ENCODE measurements at regions not wholly inside any gene's neighbourhood (a gene's known extent, or its start where the extent isn't known, plus 50 kb on each side); places are given as distances from the start of the nearest gene placed in this dataset.

- Histone ChIP-seq H4K91ac (replicated peaks; ENCODE audit: insufficient read length, low read length) (no peak overlapping the region), H3K23ac (ENCODE audit: insufficient read length) (no peak overlapping the region), H3K27me3 (replicated peaks in 1 of 4; ENCODE audit: control insufficient read depth in 3 of 4, extremely low read depth in 1 of 4, insufficient read depth in 3 of 4, low read length in 3 of 4) (no peaks in the 10 kb centered on the region), H3K79me1 (ENCODE audit: low read depth, low read length) (no peaks in the 10 kb centered on the region), H2BK120ac (replicated peaks; ENCODE audit: low read depth, low read length) (no peak overlapping the region), H3K9ac (replicated peaks in 1 of 4; ENCODE audit: extremely low read depth in 1 of 4, low read depth in 3 of 4, low read length in 3 of 4) (no peak overlapping the region), H3K9me3 (ENCODE audit: insufficient read depth in 2 of 2, low read depth in 1 of 2, low read length in 1 of 2) (0 out of 4 replicates have a peak, but pooled peaks cover 0 to 2% of the 10 kb centered on the region in 2 experiments), H3K18ac (ENCODE audit: extremely low read depth, low read length) (no peak overlapping the region), H3K56ac (replicated peaks; ENCODE audit: insufficient read length, low read depth, low read length) (no peak overlapping the region), H3K4ac (replicated peaks; ENCODE audit: insufficient read length, low read depth, low read length) (no peak overlapping the region), H3K4me1 (replicated peaks in 1 of 4; ENCODE audit: control insufficient read depth in 3 of 4, insufficient read depth in 4 of 4, low read length in 3 of 4) (peaks cover 0 to 2% (median 0%) of the 10 kb centered on the region in 4 experiments; a peak in 1 of 7 replicates), H3K79me2 (ENCODE audit: control insufficient read depth in 1 of 2, insufficient read depth in 2 of 2, low read length in 2 of 2) (no peaks in the 10 kb centered on the region), H2BK15ac (ENCODE audit: low read length) (no peak overlapping the region), H4K5ac (ENCODE audit: insufficient read length, low read depth, low read length) (no peak overlapping the region), H3K27ac (ENCODE audit: low read depth, low read length) (no peak overlapping the region), H2AK5ac (ENCODE audit: low read depth, low read length) (no peak overlapping the region), H3K36me3 (ENCODE audit: control insufficient read depth in 2 of 4, insufficient read depth in 4 of 4, low read length in 3 of 4) (no peaks in the 10 kb centered on the region), H3K23me2 (ENCODE audit: low read depth, low read length) (no peaks in the 10 kb centered on the region), H2BK12ac (ENCODE audit: low read depth, low read length) (no peak overlapping the region), H4K20me1 (replicated peaks in 1 of 2; ENCODE audit: control insufficient read depth in 1 of 2, insufficient read depth in 2 of 2, low read length in 2 of 2) (no peaks in the 10 kb centered on the region), H3K14ac (ENCODE audit: insufficient read length) (no peak overlapping the region), H4K8ac (ENCODE audit: extremely low read depth, insufficient read depth, low read length) (no peak overlapping the region), H2AFZ (ENCODE audit: low read length) (no peak overlapping the region), H2BK20ac (ENCODE audit: low read length) (no peak overlapping the region), H3K4me3 (ENCODE audit: extremely low read depth in 1 of 4, insufficient read depth in 2 of 4, low read depth in 3 of 4, low read length in 4 of 4) (no peak overlapping the region), H3K4me2 (ENCODE audit: insufficient read depth in 1 of 2, low read depth in 2 of 2, low read length in 2 of 2) (no peak overlapping the region), H2BK5ac (ENCODE audit: low read depth, low read length) (no peak overlapping the region)
- DNase-seq (ENCODE audit: low read depth in 1 of 2, low spot score in 2 of 2) = no peak
- ChIA-PET POLR2A (ENCODE audit: partially characterized antibody) (no interaction called here), CTCF (ENCODE audit: partially characterized antibody) (interaction anchor here (0.6 to 1.7 kb wide), 16 partner anchors 9 to 363 kb away, joined by 3 to 7 read pairs (median 3); partner anchors contain the start of gene RXFP2)
- FAIRE-seq = no peak
- 92% methylated on average over 7 of the region's 7 CpGs; no CpG with 5 or more reads in 1 of the 2 experiments for WGBS, 2 experiments (ENCODE audit: extremely low coverage in 1 of 2, insufficient coverage in 1 of 2, insufficient read length in 1 of 2, insufficient replicate concordance in 2 of 2, low coverage in 1 of 2, low lambda C conversion rate in 2 of 2, missing lambda C conversion rate in 1 of 2)
- TF ChIP-seq SIX5 (IDR thresholded peaks at IDR 0.05; ENCODE audit: low read depth, low read length) = no peak
- no peak for TF ChIP-seq CEBPB (IDR thresholded peaks at IDR 0.05; ENCODE audit: low read depth, low read length)
- no peak for TF ChIP-seq SIRT6 (IDR thresholded peaks at IDR 0.05; ENCODE audit: low read length)
- TF ChIP-seq SP1 (IDR thresholded peaks at IDR 0.05; ENCODE audit: low read depth, low read length) = no peak
- TF ChIP-seq SP2 (IDR thresholded peaks at IDR 0.05; ENCODE audit: low read length) = no peak
- TF ChIP-seq BRCA1 (IDR thresholded peaks at IDR 0.05; ENCODE audit: low read depth, low read length) = no peak
- no peak for TF ChIP-seq ASH2L (IDR thresholded peaks at IDR 0.05; ENCODE audit: low read length)
- no peak for TF ChIP-seq CTBP2 (IDR thresholded peaks at IDR 0.05; ENCODE audit: borderline replicate concordance, insufficient read depth, insufficient read length, low read length)
- TF ChIP-seq, protein P1, sequence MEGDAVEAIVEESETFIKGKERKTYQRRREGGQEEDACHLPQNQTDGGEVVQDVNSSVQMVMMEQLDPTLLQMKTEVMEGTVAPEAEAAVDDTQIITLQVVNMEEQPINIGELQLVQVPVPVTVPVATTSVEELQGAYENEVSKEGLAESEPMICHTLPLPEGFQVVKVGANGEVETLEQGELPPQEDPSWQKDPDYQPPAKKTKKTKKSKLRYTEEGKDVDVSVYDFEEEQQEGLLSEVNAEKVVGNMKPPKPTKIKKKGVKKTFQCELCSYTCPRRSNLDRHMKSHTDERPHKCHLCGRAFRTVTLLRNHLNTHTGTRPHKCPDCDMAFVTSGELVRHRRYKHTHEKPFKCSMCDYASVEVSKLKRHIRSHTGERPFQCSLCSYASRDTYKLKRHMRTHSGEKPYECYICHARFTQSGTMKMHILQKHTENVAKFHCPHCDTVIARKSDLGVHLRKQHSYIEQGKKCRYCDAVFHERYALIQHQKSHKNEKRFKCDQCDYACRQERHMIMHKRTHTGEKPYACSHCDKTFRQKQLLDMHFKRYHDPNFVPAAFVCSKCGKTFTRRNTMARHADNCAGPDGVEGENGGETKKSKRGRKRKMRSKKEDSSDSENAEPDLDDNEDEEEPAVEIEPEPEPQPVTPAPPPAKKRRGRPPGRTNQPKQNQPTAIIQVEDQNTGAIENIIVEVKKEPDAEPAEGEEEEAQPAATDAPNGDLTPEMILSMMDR (IDR thresholded peaks at IDR 0.05; ENCODE audit: control extremely low read depth in 1 of 3, insufficient read depth in 1 of 3, low read depth in 1 of 3, low read length in 3 of 3) = no peak
- TF ChIP-seq JUN (IDR thresholded peaks at IDR 0.05; ENCODE audit: low read depth, low read length) = no peak
- TF ChIP-seq PHF8 (conservative IDR thresholded peaks at IDR 0.05; ENCODE audit: low read depth, low read length) = no peak
- TF ChIP-seq RBBP5 (IDR thresholded peaks at IDR 0.05; ENCODE audit: borderline replicate concordance, low read depth, low read length) = no peak
- no peak for TF ChIP-seq TBP (IDR thresholded peaks at IDR 0.05; ENCODE audit: low read depth, low read length)
Measured at GRCh38 chr13:31433746-31434145, 234.0 kb downstream of the B3GLCT start.
